ENCODE measurements at regions not wholly inside any gene's neighbourhood (a gene's known extent, or its start where the extent isn't known, plus 50 kb on each side); places are given as distances from the start of the nearest gene placed in this dataset.

GRCh38 chr4:126827669-126828068, 805.1 kb upstream of the INTU start:
- no peak for TF ChIP-seq POLR2A (IDR thresholded peaks at IDR 0.05; ENCODE audit: low read depth, low read length)
- no peak for TF ChIP-seq SPI1 (IDR thresholded peaks at IDR 0.05; ENCODE audit: low read depth, low read length)
